ENCODE measurements at regions not wholly inside any gene's neighbourhood (a gene's known extent, or its start where the extent isn't known, plus 50 kb on each side); places are given as distances from the start of the nearest gene placed in this dataset.

DNA sequence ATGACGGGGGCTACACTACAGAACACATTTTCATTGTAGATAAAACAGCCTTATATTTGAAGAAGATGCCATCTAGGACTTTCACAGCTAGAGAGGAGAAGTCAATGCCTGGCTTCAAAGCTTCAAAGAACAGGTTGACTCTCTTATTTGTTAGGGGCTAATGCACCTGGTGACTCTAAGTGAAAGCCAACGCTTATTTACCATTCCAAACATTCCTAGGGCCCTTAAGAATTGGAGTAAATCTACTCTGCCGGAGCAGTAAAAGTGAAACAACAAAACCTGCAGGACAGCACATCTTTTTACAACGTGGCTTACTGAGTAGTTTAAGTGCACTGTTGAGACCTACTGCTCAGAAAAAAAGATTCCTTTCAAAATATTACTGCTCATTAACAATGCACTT, 487.2 kb upstream of the SOX5 start:
- H3K27ac ChIP-seq (ENCODE audit: low read depth, low read length): no peak overlapping the region
- TF ChIP-seq, protein P1, sequence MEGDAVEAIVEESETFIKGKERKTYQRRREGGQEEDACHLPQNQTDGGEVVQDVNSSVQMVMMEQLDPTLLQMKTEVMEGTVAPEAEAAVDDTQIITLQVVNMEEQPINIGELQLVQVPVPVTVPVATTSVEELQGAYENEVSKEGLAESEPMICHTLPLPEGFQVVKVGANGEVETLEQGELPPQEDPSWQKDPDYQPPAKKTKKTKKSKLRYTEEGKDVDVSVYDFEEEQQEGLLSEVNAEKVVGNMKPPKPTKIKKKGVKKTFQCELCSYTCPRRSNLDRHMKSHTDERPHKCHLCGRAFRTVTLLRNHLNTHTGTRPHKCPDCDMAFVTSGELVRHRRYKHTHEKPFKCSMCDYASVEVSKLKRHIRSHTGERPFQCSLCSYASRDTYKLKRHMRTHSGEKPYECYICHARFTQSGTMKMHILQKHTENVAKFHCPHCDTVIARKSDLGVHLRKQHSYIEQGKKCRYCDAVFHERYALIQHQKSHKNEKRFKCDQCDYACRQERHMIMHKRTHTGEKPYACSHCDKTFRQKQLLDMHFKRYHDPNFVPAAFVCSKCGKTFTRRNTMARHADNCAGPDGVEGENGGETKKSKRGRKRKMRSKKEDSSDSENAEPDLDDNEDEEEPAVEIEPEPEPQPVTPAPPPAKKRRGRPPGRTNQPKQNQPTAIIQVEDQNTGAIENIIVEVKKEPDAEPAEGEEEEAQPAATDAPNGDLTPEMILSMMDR (IDR thresholded peaks at IDR 0.05; ENCODE audit: insufficient read depth, low read length, poor library complexity, severe bottlenecking): no peak
- no peak for TF ChIP-seq EZH2phosphoT487 (conservative IDR thresholded peaks at IDR 0.05; ENCODE audit: low read length)
- no peaks in the 10 kb centered on the region for H3K27me3 ChIP-seq (ENCODE audit: low read length)
- no peak overlapping the region for H3K9ac ChIP-seq (ENCODE audit: low read length)
- H3K9me2 ChIP-seq (replicated peaks; ENCODE audit: insufficient read depth, low read length): no peaks in the 10 kb centered on the region
- H4K20me1 ChIP-seq (ENCODE audit: low read depth, low read length): no peaks in the 10 kb centered on the region
- no peaks in the 10 kb centered on the region for H3K9me3 ChIP-seq (ENCODE audit: insufficient read depth, low read length)
- no peaks in the 10 kb centered on the region for H3K79me2 ChIP-seq (ENCODE audit: insufficient read depth, low read length)
- H2AFZ ChIP-seq (ENCODE audit: low read depth, low read length, severe bottlenecking): no peak overlapping the region
- no peak overlapping the region for H3K4me3 ChIP-seq (ENCODE audit: insufficient read depth, low read length, poor library complexity, severe bottlenecking)
- H3F3A ChIP-seq (ENCODE audit: insufficient read depth): no peaks in the 10 kb centered on the region
- H3K4me2 ChIP-seq (ENCODE audit: low read depth, low read length, poor library complexity, severe bottlenecking): no peak overlapping the region
- H3K36me3 ChIP-seq (ENCODE audit: low read length): no peaks in the 10 kb centered on the region

DNA sequence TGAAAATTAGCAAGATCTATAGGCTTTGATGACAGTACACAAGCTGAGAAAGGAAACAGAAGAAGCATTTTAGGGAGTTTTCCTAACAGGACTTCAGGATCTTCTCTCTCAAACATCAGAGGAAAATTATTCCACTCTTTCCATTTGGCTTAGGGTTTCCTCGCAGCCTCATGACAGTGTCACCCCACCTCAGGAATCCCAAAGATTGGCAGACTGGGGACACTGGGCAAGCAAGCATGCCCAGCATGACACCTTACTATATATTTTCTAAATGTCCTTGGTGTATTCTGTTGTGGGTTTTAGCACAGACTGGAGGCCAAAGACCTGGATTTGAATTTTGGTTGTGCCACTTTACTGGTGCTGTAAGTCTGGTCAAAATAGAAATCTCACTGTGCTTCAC, 482.4 kb upstream of the SOX5 start:
- no peaks in the 10 kb centered on the region for H3K36me3 ChIP-seq (ENCODE audit: low read length)
- no peak overlapping the region for H3K4me2 ChIP-seq (ENCODE audit: low read depth, low read length, poor library complexity, severe bottlenecking)
- no peak overlapping the region for H2AFZ ChIP-seq (ENCODE audit: low read depth, low read length, severe bottlenecking)
- H3F3A ChIP-seq (ENCODE audit: insufficient read depth): no peaks in the 10 kb centered on the region
- no peak overlapping the region for H3K4me3 ChIP-seq (ENCODE audit: insufficient read depth, low read length, poor library complexity, severe bottlenecking)
- H3K27me3 ChIP-seq (ENCODE audit: low read length): no peaks in the 10 kb centered on the region
- H3K9me2 ChIP-seq (replicated peaks; ENCODE audit: insufficient read depth, low read length): no peaks in the 10 kb centered on the region
- no peak overlapping the region for H3K9ac ChIP-seq (ENCODE audit: low read length)
- no peaks in the 10 kb centered on the region for H3K9me3 ChIP-seq (ENCODE audit: insufficient read depth, low read length)
- H4K20me1 ChIP-seq (ENCODE audit: low read depth, low read length): no peaks in the 10 kb centered on the region
- TF ChIP-seq EZH2phosphoT487 (conservative IDR thresholded peaks at IDR 0.05; ENCODE audit: low read length): no peak
- TF ChIP-seq, protein P1 (IDR thresholded peaks at IDR 0.05; ENCODE audit: insufficient read depth, low read length, poor library complexity, severe bottlenecking): no peak
- H3K79me2 ChIP-seq (ENCODE audit: insufficient read depth, low read length): no peaks in the 10 kb centered on the region
- H3K27ac ChIP-seq (ENCODE audit: low read depth, low read length): no peak overlapping the region

DNA sequence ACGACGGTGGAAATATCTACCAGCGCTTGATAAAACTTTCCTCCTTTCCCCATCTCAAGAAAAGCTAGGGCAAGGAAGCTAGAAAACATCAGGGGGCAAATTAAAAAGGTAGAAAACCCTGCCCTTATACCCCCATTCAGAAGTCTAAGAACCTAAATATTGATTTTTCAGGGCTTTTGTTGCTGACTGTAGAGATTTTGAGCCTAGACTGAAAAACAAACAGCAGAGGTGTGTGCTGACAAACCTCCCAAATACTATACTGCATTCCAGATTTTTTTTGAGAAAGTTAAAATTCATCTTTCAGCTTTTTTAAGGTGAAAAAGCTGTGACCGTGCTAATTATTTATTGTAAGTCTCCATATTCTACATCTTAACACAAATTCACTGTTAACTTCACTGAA, 478.3 kb upstream of the SOX5 start:
- Histone ChIP-seq H3K9me2 (replicated peaks; ENCODE audit: insufficient read depth, low read length) (no peaks in the 10 kb centered on the region), H3K4me3 (ENCODE audit: insufficient read depth, low read length, poor library complexity, severe bottlenecking) (no peak overlapping the region), H3F3A (ENCODE audit: insufficient read depth) (no peaks in the 10 kb centered on the region), H2AFZ (ENCODE audit: low read depth, low read length, severe bottlenecking) (no peak overlapping the region), H3K9me3 (ENCODE audit: insufficient read depth, low read length) (no peaks in the 10 kb centered on the region), H4K20me1 (ENCODE audit: low read depth, low read length) (no peaks in the 10 kb centered on the region), H3K79me2 (ENCODE audit: insufficient read depth, low read length) (no peaks in the 10 kb centered on the region), H3K4me2 (ENCODE audit: low read depth, low read length, poor library complexity, severe bottlenecking) (no peak overlapping the region), H3K9ac (ENCODE audit: low read length) (no peak overlapping the region), H3K27ac (ENCODE audit: low read depth, low read length) (no peak overlapping the region), H3K36me3 (ENCODE audit: low read length) (no peaks in the 10 kb centered on the region), H3K27me3 (ENCODE audit: low read length) (no peaks in the 10 kb centered on the region)
- TF ChIP-seq, protein P1 (IDR thresholded peaks at IDR 0.05; ENCODE audit: insufficient read depth, low read length, poor library complexity, severe bottlenecking): no peak
- TF ChIP-seq EZH2phosphoT487 (conservative IDR thresholded peaks at IDR 0.05; ENCODE audit: low read length): no peak

DNA sequence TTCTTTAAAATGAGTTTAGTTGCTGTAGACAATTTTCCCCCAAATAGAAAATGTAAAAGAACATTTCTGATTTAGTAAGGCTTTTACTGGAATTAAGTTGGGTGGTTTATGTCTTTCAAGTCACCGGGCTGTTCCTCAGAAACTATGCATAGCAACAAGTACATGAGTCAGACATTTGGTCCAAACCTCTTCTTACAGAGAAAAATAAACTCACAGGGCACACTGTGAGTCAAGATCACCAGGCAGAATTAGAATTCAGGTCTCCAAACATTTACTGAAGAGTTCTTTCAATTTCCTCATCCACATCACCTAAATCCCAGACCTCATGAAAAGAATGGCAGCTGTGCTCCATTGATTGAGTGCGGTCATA, 476.1 kb upstream of the SOX5 start:
- Histone ChIP-seq H3K27ac (ENCODE audit: low read depth, low read length) (no peak overlapping the region), H3K79me2 (ENCODE audit: insufficient read depth, low read length) (no peaks in the 10 kb centered on the region), H2AFZ (ENCODE audit: low read depth, low read length, severe bottlenecking) (no peak overlapping the region), H4K20me1 (ENCODE audit: low read depth, low read length) (no peaks in the 10 kb centered on the region), H3K4me3 (ENCODE audit: insufficient read depth, low read length, poor library complexity, severe bottlenecking) (no peak overlapping the region), H3K9me3 (ENCODE audit: insufficient read depth, low read length) (no peaks in the 10 kb centered on the region), H3K27me3 (ENCODE audit: low read length) (no peaks in the 10 kb centered on the region), H3K9ac (ENCODE audit: low read length) (no peak overlapping the region), H3K36me3 (ENCODE audit: low read length) (no peaks in the 10 kb centered on the region), H3F3A (ENCODE audit: insufficient read depth) (no peaks in the 10 kb centered on the region), H3K9me2 (replicated peaks; ENCODE audit: insufficient read depth, low read length) (no peaks in the 10 kb centered on the region), H3K4me2 (ENCODE audit: low read depth, low read length, poor library complexity, severe bottlenecking) (no peak overlapping the region)
- TF ChIP-seq EZH2phosphoT487 (conservative IDR thresholded peaks at IDR 0.05; ENCODE audit: low read length): no peak
- TF ChIP-seq, protein P1 (IDR thresholded peaks at IDR 0.05; ENCODE audit: insufficient read depth, low read length, poor library complexity, severe bottlenecking): no peak
